Lower leg skin (tissue), 4 donors: ENCODE measurements at regions not wholly inside any gene's neighbourhood (a gene's known extent, or its start where the extent isn't known, plus 50 kb on each side); places are given as distances from the start of the nearest gene placed in this dataset.

Experiments used
- DNase-seq, 2 donors: peaks; one replicate each; pipeline ENCODE4 v3.0.0-alpha.2; 2019; ENCODE audit warnings: low spot score in 2 of 2
- H3K4me3 ChIP-seq: fragments of 200-600 bp; sonication (generic); 2 replicates; pipeline ENCODE4 v1.5.1; 2017; ENCODE audit warnings: mild to moderate bottlenecking, low read depth; ENCODE audit not compliant: poor library complexity, severe bottlenecking
- POLR2A ChIP-seq, 2 donors: fragments of 450-650 bp; IDR thresholded peaks; one replicate each; pipeline ENCODE4 v1.6.1; 2016 to 2017; ENCODE audit warnings: antibody characterized with exemption in 2 of 2, mild to moderate bottlenecking in 1 of 2, moderate library complexity in 1 of 2
- WGBS, 2 donors: methylation state at CpG; one replicate each; pipeline ENCODE4 v1.1.5; 2018; 5-methylcytosine and 5-hydroxymethylcytosine counted together
- intact Hi-C: fragments of 100-400 bp; cut with DNase I; formaldehyde crosslinking; loops from one replicate; pipeline ENCODE4 v1.15.0; 2023; ENCODE audit warnings: low total_unique reads
- TF ChIP-seq, protein P1 (sequence below), 3 donors: fragments of 450-650 bp; IDR thresholded peaks; one replicate each; pipeline ENCODE4 v1.5.1; 2016; ENCODE audit warnings: antibody characterized with exemption in 3 of 3, mild to moderate bottlenecking in 3 of 3, moderate library complexity in 2 of 3

DNA sequence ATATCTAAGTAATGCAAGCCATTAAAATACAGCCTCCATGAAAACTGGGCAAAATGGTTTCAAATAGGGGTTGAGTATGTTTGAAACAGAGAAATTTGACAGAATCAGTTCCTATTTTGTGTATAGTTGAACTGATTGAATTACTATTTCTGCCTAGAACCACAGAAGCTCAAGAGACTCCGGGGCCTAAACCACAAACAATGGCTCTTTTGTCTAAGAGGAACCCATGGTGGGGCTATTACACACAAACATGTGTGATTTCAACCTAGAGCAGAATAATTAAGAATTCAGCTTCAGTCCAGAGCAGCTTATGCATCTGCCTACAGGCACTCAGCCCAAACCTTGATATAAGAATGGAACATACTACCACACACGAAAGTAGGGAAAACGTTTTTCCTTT lies 171.2 kb upstream of the MPDZ start:
- intact Hi-C loops, result no loop called here
- no peak overlapping the region for H3K4me3 ChIP-seq
- DNase-seq, result no peak
- WGBS, 2 donors, result 72 to 74% methylated on average over 3 of the region's 3 CpGs
- TF ChIP-seq POLR2A (IDR thresholded peaks at IDR 0.05), result no peak
- TF ChIP-seq, protein P1, sequence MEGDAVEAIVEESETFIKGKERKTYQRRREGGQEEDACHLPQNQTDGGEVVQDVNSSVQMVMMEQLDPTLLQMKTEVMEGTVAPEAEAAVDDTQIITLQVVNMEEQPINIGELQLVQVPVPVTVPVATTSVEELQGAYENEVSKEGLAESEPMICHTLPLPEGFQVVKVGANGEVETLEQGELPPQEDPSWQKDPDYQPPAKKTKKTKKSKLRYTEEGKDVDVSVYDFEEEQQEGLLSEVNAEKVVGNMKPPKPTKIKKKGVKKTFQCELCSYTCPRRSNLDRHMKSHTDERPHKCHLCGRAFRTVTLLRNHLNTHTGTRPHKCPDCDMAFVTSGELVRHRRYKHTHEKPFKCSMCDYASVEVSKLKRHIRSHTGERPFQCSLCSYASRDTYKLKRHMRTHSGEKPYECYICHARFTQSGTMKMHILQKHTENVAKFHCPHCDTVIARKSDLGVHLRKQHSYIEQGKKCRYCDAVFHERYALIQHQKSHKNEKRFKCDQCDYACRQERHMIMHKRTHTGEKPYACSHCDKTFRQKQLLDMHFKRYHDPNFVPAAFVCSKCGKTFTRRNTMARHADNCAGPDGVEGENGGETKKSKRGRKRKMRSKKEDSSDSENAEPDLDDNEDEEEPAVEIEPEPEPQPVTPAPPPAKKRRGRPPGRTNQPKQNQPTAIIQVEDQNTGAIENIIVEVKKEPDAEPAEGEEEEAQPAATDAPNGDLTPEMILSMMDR (IDR thresholded peaks at IDR 0.05), result no peak

DNA sequence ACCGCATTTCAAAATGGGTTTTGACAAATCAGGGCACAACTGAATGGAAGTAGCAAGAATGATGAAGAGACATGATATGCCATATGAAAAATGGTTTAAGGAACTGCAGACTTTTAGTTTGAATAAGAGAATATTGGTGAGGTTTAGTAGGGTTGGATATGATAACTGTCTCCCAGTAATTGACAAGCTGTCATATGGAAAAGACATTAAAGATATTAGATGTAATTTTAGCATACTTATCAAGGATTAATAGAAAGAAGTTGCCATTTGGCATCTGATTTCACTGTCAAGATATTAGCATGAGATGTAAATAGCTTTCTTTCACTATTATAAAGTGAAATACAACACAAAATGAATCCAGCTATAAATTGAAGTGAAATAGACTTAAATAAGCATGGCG lies 169.0 kb upstream of the MPDZ start:
- 91 to 94% methylated on average over 2 of the region's 2 CpGs for WGBS, 2 donors
- no peak overlapping the region for H3K4me3 ChIP-seq
- TF ChIP-seq, protein P1 (IDR thresholded peaks at IDR 0.05), result no peak
- TF ChIP-seq POLR2A (IDR thresholded peaks at IDR 0.05), result no peak
- intact Hi-C loops, result no loop called here
- no peak for DNase-seq

DNA sequence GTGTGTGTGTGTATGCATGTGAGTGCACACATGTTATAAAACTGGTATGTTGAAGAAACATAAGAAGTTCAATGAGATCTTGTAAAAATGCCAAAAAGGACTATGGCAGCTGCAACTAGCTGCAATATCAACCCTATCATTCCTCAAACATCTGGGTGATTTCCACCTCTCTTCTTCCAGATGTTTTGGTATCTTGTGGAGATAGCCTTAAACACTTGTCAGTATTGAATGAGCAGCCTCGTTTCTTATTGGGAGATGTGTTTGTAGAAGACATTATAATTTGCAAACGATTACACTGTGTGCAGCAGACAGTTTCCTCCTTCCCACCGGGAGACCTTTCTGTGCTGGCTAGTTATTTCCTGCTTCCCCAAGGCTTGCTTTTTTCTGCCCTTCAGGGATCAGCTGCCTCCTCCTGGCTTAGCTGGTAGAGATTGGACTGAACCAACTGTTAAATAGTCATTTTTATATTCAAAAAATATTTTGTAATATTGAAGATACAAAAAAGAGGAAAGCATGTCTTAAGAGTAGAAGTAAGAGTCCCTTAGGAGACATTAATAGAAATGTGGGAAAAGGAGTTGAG lies 168.4 kb upstream of the MPDZ start:
- H3K4me3 ChIP-seq, result no peak overlapping the region
- 15% methylated on average over 3 of the region's 3 CpGs for WGBS, 2 donors
- no peak for DNase-seq
- intact Hi-C loops, result no loop called here
- TF ChIP-seq, protein P1 (IDR thresholded peaks at IDR 0.05), result no peak
- no peak for TF ChIP-seq POLR2A (IDR thresholded peaks at IDR 0.05)

DNA sequence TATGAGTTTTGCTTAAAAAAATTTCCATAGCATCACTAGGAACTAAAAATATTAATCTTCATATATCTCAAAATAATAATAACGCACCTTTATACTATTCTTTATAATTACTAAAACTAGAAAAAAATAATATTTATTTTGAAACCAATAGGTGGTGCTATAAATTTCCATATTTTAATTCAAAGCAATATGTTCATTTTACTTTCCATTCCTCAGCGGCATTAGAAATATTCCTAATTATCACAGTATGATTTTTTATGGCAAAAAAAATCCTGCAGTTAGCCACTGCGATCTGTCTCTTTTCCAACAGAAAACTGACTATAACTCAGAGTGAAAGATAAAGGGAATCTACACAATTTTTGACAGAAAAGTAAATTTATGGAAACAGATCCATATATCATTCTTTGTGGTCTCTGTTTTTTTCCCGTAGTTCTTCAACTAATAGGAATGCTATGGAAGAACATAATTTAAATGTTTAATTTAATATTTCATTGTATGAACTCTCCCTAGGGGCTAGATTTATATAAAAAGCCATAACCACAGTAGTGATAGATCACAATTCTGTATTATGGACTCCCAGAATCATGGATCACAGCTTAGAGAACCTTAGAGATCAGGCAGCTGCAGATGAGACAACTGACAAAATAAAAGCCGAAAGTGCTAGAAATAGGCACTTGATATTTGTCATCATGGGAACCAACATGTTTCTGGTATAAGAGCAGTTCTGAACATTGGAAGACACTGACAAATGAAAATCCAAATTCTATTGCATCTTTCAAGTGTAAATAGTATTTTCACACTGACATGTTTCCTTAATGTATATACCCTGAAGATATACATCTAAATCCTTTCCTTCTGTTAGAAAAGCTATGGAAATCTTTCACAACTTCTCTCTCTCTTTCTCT lies 167.7 kb upstream of the MPDZ start:
- DNase-seq, result no peak
- no peak for TF ChIP-seq POLR2A (IDR thresholded peaks at IDR 0.05)
- TF ChIP-seq, protein P1 (IDR thresholded peaks at IDR 0.05), result no peak
- 20 to 23% methylated on average over 5 of the region's 5 CpGs for WGBS, 2 donors
- no peak overlapping the region for H3K4me3 ChIP-seq
- intact Hi-C loops, result no loop called here

DNA sequence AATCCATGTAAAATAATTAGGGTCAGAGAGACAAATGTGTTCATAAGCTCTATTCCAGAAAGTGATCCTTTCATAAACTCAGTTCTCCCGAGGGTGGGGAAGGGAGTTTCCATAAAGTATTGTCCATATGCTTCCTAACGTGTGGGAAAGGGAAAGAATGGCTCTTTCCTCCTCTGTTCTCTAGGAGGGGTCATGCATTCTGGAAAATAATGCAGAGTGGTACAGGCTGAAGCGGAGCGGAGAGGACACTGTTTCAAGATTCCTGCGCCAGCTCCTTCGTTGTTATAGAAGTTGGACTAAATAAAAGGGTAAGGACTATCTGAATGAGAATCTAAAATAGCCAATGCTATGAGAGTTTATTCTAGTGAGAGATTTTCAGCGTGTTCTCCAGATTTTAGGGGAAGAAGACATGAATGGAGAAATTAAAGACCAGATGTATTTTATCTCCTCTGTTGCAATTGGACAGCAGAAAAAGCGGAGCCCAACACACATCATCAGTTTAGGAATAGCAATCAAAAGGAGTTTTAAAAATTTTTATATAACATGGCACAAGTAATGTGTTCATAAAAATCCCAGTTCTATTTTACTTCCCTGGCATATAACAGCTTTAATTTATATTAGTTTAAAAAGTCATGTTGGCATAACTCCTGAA lies 166.9 kb upstream of the MPDZ start:
- H3K4me3 ChIP-seq, result no peak overlapping the region
- TF ChIP-seq, protein P1 (IDR thresholded peaks at IDR 0.05), result no peak
- TF ChIP-seq POLR2A (IDR thresholded peaks at IDR 0.05), result no peak
- WGBS, 2 donors, result 69 to 73% methylated on average over 8 of the region's 8 CpGs
- DNase-seq, result no peak
- intact Hi-C loops, result no loop called here
